ENCODE measurements at regions not wholly inside any gene's neighbourhood (a gene's known extent, or its start where the extent isn't known, plus 50 kb on each side); places are given as distances from the start of the nearest gene placed in this dataset.

- H3K27me3 Mint-ChIP-seq (ENCODE audit: insufficient read depth), result peaks cover 19% of the 10 kb centered on the region
- no peaks in the 10 kb centered on the region for H3K9me3 ChIP-seq (ENCODE audit: control insufficient read depth, low read length)
- no peak overlapping the region for H3K4me3 ChIP-seq (ENCODE audit: low read length)
- peaks cover 48% of the 10 kb centered on the region for H3K27me3 ChIP-seq (ENCODE audit: control insufficient read depth, insufficient read depth, low read length, poor library complexity, severe bottlenecking)
- H3K27ac Mint-ChIP-seq, result no peak overlapping the region
- no peak for TF ChIP-seq CTCF (conservative IDR thresholded peaks at IDR 0.05)
- H3K27ac ChIP-seq (ENCODE audit: low read depth, low read length), result no peak overlapping the region
- no peaks in the 10 kb centered on the region for H3K36me3 Mint-ChIP-seq (ENCODE audit: low read depth)
- H3K9ac ChIP-seq (ENCODE audit: extremely low read depth, low read length, poor library complexity, severe bottlenecking), result no peak overlapping the region
- no peak overlapping the region for H3K4me3 Mint-ChIP-seq
- 40 to 83% methylated on average over 2 to 3 of the region's 3 CpGs for WGBS, 2 experiments (ENCODE audit: insufficient coverage in 1 of 2, insufficient read length in 1 of 2)
- no peaks in the 10 kb centered on the region for H3K4me1 ChIP-seq (ENCODE audit: control insufficient read depth, insufficient read depth, low read length)
- DNase-seq, result no peak
- no peaks in the 10 kb centered on the region for H3K4me1 Mint-ChIP-seq
- H3K36me3 ChIP-seq (ENCODE audit: control insufficient read depth, insufficient read depth, low read length), result no peaks in the 10 kb centered on the region
- H3K9me3 Mint-ChIP-seq, result no peaks in the 10 kb centered on the region
These were observed 50.4 kb upstream of the CTNNBL1 start for GRCh38 chr20:37643400-37643799.

- no peaks in the 10 kb centered on the region for H3K9me3 ChIP-seq (ENCODE audit: control insufficient read depth, low read length)
- no peaks in the 10 kb centered on the region for H3K4me1 ChIP-seq (ENCODE audit: control insufficient read depth, insufficient read depth, low read length)
- Mint-ChIP-seq H3K9me3 (no peaks in the 10 kb centered on the region), H3K4me1 (no peaks in the 10 kb centered on the region), H3K36me3 (ENCODE audit: low read depth) (no peaks in the 10 kb centered on the region), H3K4me3 (no peak overlapping the region), H3K27ac (no peak overlapping the region), H3K27me3 (ENCODE audit: insufficient read depth) (peaks cover 19% of the 10 kb centered on the region)
- TF ChIP-seq CTCF (conservative IDR thresholded peaks at IDR 0.05), result no peak
- WGBS, 2 experiments (ENCODE audit: insufficient coverage in 1 of 2, insufficient read length in 1 of 2), result 60 to 79% methylated on average over 1 of the region's 1 CpG
- H3K27ac ChIP-seq (ENCODE audit: low read depth, low read length), result no peak overlapping the region
- no peaks in the 10 kb centered on the region for H3K36me3 ChIP-seq (ENCODE audit: control insufficient read depth, insufficient read depth, low read length)
- peaks cover 48% of the 10 kb centered on the region for H3K27me3 ChIP-seq (ENCODE audit: control insufficient read depth, insufficient read depth, low read length, poor library complexity, severe bottlenecking)
- no peak overlapping the region for H3K4me3 ChIP-seq (ENCODE audit: low read length)
- DNase-seq, result no peak
- no peak overlapping the region for H3K9ac ChIP-seq (ENCODE audit: extremely low read depth, low read length, poor library complexity, severe bottlenecking)
These were observed 51.6 kb upstream of the CTNNBL1 start for GRCh38 chr20:37642246-37642645.

- TF ChIP-seq CTCF (conservative IDR thresholded peaks at IDR 0.05), result no peak
- no peaks in the 10 kb centered on the region for H3K36me3 Mint-ChIP-seq (ENCODE audit: low read depth)
- no peak overlapping the region for H3K27ac ChIP-seq (ENCODE audit: low read depth, low read length)
- no peak overlapping the region for H3K27ac Mint-ChIP-seq
- no peaks in the 10 kb centered on the region for H3K9me3 ChIP-seq (ENCODE audit: control insufficient read depth, low read length)
- peaks cover 22% of the 10 kb centered on the region for H3K27me3 Mint-ChIP-seq (ENCODE audit: insufficient read depth)
- H3K4me1 ChIP-seq (ENCODE audit: control insufficient read depth, insufficient read depth, low read length), result no peaks in the 10 kb centered on the region
- WGBS, 2 experiments (ENCODE audit: insufficient coverage in 1 of 2, insufficient read length in 1 of 2), result 72 to 78% methylated on average over 11 to 13 of the region's 13 CpGs
- no peaks in the 10 kb centered on the region for H3K9me3 Mint-ChIP-seq
- H3K4me3 ChIP-seq (ENCODE audit: low read length), result no peak overlapping the region
- H3K4me3 Mint-ChIP-seq, result no peak overlapping the region
- H3K9ac ChIP-seq (ENCODE audit: extremely low read depth, low read length, poor library complexity, severe bottlenecking), result no peak overlapping the region
- DNase-seq, result no peak
- no peaks in the 10 kb centered on the region for H3K36me3 ChIP-seq (ENCODE audit: control insufficient read depth, insufficient read depth, low read length)
- H3K4me1 Mint-ChIP-seq, result no peaks in the 10 kb centered on the region
- peaks cover 44% of the 10 kb centered on the region for H3K27me3 ChIP-seq (ENCODE audit: control insufficient read depth, insufficient read depth, low read length, poor library complexity, severe bottlenecking)
These were observed 52.9 kb upstream of the CTNNBL1 start for GRCh38 chr20:37640600-37641561.
